ENCODE measurements at regions not wholly inside any gene's neighbourhood (a gene's known extent, or its start where the extent isn't known, plus 50 kb on each side); places are given as distances from the start of the nearest gene placed in this dataset.

DNA sequence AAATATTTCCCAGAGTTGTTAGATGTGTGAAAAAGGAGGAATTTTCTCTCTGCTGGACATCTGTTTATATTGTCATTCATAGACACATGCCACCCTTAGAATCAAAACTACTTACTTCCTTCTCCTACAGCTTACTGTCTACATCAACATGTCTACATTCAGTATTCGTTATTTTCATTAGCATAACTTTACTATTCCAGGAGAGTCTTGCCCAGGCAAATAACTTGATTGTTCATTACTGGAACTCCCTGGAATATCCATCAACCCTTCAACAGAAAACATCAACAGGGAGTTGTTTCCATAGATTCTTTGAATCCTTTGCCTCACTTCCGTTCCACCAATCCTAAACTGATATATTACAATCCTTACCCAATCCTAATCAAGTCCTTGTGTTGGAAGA is 457.5 kb upstream of the ZNF608 start:
- no peaks in the 10 kb centered on the region for H3K79me2 ChIP-seq (ENCODE audit: insufficient read depth, low read length)
- DNase-seq (ENCODE audit: low spot score) (no peak), ATAC-seq (no peak), FAIRE-seq (no peak)
- H3K27ac ChIP-seq (ENCODE audit: extremely low read length, insufficient read depth, low read length), result no peak overlapping the region
- ChIA-PET CTCF (ENCODE audit: low intra/inter-chr PET ratio, low total read pairs) (no interaction called here), POLR2A (no interaction called here)
- H3K27me3 ChIP-seq (ENCODE audit: control insufficient read depth in 1 of 2, insufficient read depth in 2 of 2, low read length in 2 of 2), result no peaks in the 10 kb centered on the region
- in situ Hi-C loops (cut with HindIII; ENCODE audit: extremely low pct_ligation_motif_present, low pct_unique_long_range_greater_than_20kb), result no loop called here
- no peak overlapping the region for H3K4me2 ChIP-seq (ENCODE audit: low read depth, low read length)
- no peak overlapping the region for H3K4me3 ChIP-seq (replicated peaks in 1 of 3; ENCODE audit: insufficient read depth in 1 of 3, low read depth in 2 of 3, low read length in 3 of 3)
- TF ChIP-seq ZFP36 (IDR thresholded peaks at IDR 0.05; ENCODE audit: borderline replicate concordance, low read depth, low read length, partially characterized antibody) (no peak), SRY (CRISPR knock-in tag; IDR thresholded peaks at IDR 0.05) (no peak), SRSF4 (IDR thresholded peaks at IDR 0.05; ENCODE audit: low read depth, low read length, poor library complexity, severe bottlenecking) (no peak), ERF (CRISPR knock-in tag; IDR thresholded peaks at IDR 0.05) (no peak), ZNF337 (CRISPR knock-in tag; IDR thresholded peaks at IDR 0.05; ENCODE audit: borderline replicate concordance, low read depth) (no peak), ZNF678 (CRISPR knock-in tag; IDR thresholded peaks at IDR 0.05) (no peak), ZNF343 (CRISPR knock-in tag; IDR thresholded peaks at IDR 0.05) (no peak)
- TF ChIP-seq, protein P1, sequence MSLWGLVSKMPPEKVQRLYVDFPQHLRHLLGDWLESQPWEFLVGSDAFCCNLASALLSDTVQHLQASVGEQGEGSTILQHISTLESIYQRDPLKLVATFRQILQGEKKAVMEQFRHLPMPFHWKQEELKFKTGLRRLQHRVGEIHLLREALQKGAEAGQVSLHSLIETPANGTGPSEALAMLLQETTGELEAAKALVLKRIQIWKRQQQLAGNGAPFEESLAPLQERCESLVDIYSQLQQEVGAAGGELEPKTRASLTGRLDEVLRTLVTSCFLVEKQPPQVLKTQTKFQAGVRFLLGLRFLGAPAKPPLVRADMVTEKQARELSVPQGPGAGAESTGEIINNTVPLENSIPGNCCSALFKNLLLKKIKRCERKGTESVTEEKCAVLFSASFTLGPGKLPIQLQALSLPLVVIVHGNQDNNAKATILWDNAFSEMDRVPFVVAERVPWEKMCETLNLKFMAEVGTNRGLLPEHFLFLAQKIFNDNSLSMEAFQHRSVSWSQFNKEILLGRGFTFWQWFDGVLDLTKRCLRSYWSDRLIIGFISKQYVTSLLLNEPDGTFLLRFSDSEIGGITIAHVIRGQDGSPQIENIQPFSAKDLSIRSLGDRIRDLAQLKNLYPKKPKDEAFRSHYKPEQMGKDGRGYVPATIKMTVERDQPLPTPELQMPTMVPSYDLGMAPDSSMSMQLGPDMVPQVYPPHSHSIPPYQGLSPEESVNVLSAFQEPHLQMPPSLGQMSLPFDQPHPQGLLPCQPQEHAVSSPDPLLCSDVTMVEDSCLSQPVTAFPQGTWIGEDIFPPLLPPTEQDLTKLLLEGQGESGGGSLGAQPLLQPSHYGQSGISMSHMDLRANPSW (CRISPR knock-in tag; IDR thresholded peaks at IDR 0.05; ENCODE audit: borderline replicate concordance), result no peak
- no peaks in the 10 kb centered on the region for H3K4me1 ChIP-seq (ENCODE audit: insufficient read depth, low read length)
- no TSS peak for BruUV-seq (replicated peaks)
- H3K9ac ChIP-seq (ENCODE audit: insufficient read depth, low read depth, low read length), result no peak overlapping the region
- no peaks in the 10 kb centered on the region for H4K20me1 ChIP-seq (ENCODE audit: insufficient read depth, low read length)
- H3K9me3 ChIP-seq (ENCODE audit: low read length), result no peaks in the 10 kb centered on the region
- no peak overlapping the region for H2AFZ ChIP-seq (ENCODE audit: low read length)
- H3K36me3 ChIP-seq (replicated peaks in 1 of 2; ENCODE audit: control insufficient read depth in 1 of 2, insufficient read depth in 2 of 2, low read length in 2 of 2), result no peaks in the 10 kb centered on the region
- intact Hi-C loops (cut with micrococcal nuclease; ENCODE audit: unreplicated experiment), result no loop called here
- WGBS (ENCODE audit: low lambda C conversion rate), result 0% methylated on average over 2 of the region's 2 CpGs

Data from HepG2 (cell line).